ENCODE measurements at regions not wholly inside any gene's neighbourhood (a gene's known extent, or its start where the extent isn't known, plus 50 kb on each side); places are given as distances from the start of the nearest gene placed in this dataset.
A peak's percentile ranks its signal among the peaks of the same experiment; 100 is the strongest.

- ChIA-PET CTCF (no interaction called here), POLR2A (no interaction called here)
- Mint-ChIP-seq H3K36me3 (no peaks in the 10 kb centered on the region), H3K4me3 (no peak overlapping the region), H3K27ac (peak overlapping the region; percentile 11; the same call in 1 of the 2 replicates), H3K9me3 (peaks cover 5% of the 10 kb centered on the region; the same call in 1 of the 2 replicates), H3K4me1 (peaks cover 17% of the 10 kb centered on the region), H3K27me3 (ENCODE audit: low read depth) (no peaks in the 10 kb centered on the region)
- TF ChIP-seq CREB1 (CRISPR knock-in tag; IDR thresholded peaks at IDR 0.05) (no peak), GTF2I (CRISPR knock-in tag; conservative IDR thresholded peaks at IDR 0.05) (no peak), NR2C2 (CRISPR knock-in tag; IDR thresholded peaks at IDR 0.05) (no peak), ZNF138 (CRISPR knock-in tag; conservative IDR thresholded peaks at IDR 0.05) (no peak), TEAD1 (CRISPR knock-in tag; IDR thresholded peaks at IDR 0.05) (no peak)
- TF ChIP-seq, protein P1, sequence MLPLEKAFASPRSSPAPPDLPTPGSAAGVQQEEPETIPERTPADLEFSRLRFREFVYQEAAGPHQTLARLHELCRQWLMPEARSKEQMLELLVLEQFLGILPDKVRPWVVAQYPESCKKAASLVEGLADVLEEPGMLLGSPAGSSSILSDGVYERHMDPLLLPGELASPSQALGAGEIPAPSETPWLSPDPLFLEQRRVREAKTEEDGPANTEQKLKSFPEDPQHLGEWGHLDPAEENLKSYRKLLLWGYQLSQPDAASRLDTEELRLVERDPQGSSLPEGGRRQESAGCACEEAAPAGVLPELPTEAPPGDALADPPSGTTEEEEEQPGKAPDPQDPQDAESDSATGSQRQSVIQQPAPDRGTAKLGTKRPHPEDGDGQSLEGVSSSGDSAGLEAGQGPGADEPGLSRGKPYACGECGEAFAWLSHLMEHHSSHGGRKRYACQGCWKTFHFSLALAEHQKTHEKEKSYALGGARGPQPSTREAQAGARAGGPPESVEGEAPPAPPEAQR (CRISPR knock-in tag; IDR thresholded peaks at IDR 0.05): no peak
- TF ChIP-seq, protein P2, sequence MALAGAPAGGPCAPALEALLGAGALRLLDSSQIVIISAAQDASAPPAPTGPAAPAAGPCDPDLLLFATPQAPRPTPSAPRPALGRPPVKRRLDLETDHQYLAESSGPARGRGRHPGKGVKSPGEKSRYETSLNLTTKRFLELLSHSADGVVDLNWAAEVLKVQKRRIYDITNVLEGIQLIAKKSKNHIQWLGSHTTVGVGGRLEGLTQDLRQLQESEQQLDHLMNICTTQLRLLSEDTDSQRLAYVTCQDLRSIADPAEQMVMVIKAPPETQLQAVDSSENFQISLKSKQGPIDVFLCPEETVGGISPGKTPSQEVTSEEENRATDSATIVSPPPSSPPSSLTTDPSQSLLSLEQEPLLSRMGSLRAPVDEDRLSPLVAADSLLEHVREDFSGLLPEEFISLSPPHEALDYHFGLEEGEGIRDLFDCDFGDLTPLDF (CRISPR knock-in tag; IDR thresholded peaks at IDR 0.05): no peak
- TF ChIP-seq, protein P3, sequence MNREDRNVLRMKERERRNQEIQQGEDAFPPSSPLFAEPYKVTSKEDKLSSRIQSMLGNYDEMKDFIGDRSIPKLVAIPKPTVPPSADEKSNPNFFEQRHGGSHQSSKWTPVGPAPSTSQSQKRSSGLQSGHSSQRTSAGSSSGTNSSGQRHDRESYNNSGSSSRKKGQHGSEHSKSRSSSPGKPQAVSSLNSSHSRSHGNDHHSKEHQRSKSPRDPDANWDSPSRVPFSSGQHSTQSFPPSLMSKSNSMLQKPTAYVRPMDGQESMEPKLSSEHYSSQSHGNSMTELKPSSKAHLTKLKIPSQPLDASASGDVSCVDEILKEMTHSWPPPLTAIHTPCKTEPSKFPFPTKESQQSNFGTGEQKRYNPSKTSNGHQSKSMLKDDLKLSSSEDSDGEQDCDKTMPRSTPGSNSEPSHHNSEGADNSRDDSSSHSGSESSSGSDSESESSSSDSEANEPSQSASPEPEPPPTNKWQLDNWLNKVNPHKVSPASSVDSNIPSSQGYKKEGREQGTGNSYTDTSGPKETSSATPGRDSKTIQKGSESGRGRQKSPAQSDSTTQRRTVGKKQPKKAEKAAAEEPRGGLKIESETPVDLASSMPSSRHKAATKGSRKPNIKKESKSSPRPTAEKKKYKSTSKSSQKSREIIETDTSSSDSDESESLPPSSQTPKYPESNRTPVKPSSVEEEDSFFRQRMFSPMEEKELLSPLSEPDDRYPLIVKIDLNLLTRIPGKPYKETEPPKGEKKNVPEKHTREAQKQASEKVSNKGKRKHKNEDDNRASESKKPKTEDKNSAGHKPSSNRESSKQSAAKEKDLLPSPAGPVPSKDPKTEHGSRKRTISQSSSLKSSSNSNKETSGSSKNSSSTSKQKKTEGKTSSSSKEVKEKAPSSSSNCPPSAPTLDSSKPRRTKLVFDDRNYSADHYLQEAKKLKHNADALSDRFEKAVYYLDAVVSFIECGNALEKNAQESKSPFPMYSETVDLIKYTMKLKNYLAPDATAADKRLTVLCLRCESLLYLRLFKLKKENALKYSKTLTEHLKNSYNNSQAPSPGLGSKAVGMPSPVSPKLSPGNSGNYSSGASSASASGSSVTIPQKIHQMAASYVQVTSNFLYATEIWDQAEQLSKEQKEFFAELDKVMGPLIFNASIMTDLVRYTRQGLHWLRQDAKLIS (CRISPR knock-in tag; IDR thresholded peaks at IDR 0.05; ENCODE audit: borderline replicate concordance): no peak
- TF ChIP-seq, protein P4, sequence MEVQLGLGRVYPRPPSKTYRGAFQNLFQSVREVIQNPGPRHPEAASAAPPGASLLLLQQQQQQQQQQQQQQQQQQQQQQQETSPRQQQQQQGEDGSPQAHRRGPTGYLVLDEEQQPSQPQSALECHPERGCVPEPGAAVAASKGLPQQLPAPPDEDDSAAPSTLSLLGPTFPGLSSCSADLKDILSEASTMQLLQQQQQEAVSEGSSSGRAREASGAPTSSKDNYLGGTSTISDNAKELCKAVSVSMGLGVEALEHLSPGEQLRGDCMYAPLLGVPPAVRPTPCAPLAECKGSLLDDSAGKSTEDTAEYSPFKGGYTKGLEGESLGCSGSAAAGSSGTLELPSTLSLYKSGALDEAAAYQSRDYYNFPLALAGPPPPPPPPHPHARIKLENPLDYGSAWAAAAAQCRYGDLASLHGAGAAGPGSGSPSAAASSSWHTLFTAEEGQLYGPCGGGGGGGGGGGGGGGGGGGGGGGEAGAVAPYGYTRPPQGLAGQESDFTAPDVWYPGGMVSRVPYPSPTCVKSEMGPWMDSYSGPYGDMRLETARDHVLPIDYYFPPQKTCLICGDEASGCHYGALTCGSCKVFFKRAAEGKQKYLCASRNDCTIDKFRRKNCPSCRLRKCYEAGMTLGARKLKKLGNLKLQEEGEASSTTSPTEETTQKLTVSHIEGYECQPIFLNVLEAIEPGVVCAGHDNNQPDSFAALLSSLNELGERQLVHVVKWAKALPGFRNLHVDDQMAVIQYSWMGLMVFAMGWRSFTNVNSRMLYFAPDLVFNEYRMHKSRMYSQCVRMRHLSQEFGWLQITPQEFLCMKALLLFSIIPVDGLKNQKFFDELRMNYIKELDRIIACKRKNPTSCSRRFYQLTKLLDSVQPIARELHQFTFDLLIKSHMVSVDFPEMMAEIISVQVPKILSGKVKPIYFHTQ (CRISPR knock-in tag; IDR thresholded peaks at IDR 0.05): no peak
- ATAC-seq (no peak), DNase-seq (ENCODE audit: low spot score) (no peak)
These were observed 703.7 kb downstream of the MAFB start for GRCh38 chr20:39985271-39985827.

GRCh38 chr20:39983655-39984054 is 705.4 kb downstream of the MAFB start:
- no peak for ATAC-seq
- Mint-ChIP-seq H3K36me3 (no peaks in the 10 kb centered on the region), H3K9me3 (peaks cover 5% of the 10 kb centered on the region; the same call in 1 of the 2 replicates), H3K4me3 (no peak overlapping the region), H3K27me3 (ENCODE audit: low read depth) (no peaks in the 10 kb centered on the region), H3K27ac (no peak overlapping the region), H3K4me1 (peaks cover 17% of the 10 kb centered on the region)
- no peak for TF ChIP-seq SP1 (CRISPR knock-in tag; conservative IDR thresholded peaks at IDR 0.05)
- TF ChIP-seq, protein P5, sequence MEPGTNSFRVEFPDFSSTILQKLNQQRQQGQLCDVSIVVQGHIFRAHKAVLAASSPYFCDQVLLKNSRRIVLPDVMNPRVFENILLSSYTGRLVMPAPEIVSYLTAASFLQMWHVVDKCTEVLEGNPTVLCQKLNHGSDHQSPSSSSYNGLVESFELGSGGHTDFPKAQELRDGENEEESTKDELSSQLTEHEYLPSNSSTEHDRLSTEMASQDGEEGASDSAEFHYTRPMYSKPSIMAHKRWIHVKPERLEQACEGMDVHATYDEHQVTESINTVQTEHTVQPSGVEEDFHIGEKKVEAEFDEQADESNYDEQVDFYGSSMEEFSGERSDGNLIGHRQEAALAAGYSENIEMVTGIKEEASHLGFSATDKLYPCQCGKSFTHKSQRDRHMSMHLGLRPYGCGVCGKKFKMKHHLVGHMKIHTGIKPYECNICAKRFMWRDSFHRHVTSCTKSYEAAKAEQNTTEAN (CRISPR knock-in tag; IDR thresholded peaks at IDR 0.05): no peak
- no peak for TF ChIP-seq ATF1 (CRISPR knock-in tag; IDR thresholded peaks at IDR 0.05)
- TF ChIP-seq MYBL2 (CRISPR knock-in tag; IDR thresholded peaks at IDR 0.05): no peak
- no peak for TF ChIP-seq ZNF138 (CRISPR knock-in tag; conservative IDR thresholded peaks at IDR 0.05)
- TF ChIP-seq STAT6 (CRISPR knock-in tag; conservative IDR thresholded peaks at IDR 0.05; ENCODE audit: low read depth): no peak
- TF ChIP-seq NR3C1 (CRISPR knock-in tag; conservative IDR thresholded peaks at IDR 0.05; ENCODE audit: low read depth): no peak
- no peak for TF ChIP-seq ZNF232 (CRISPR knock-in tag; IDR thresholded peaks at IDR 0.05)
- CTCF ChIA-PET: no interaction called here
- POLR2A ChIA-PET: no interaction called here
- DNase-seq (ENCODE audit: low spot score): no peak

All from WTC11 (cell line).